ENCODE measurements at regions not wholly inside any gene's neighbourhood (a gene's known extent, or its start where the extent isn't known, plus 50 kb on each side); places are given as distances from the start of the nearest gene placed in this dataset.

- POLR2A ChIA-PET: no interaction called here
- FAIRE-seq: no peak
- Histone ChIP-seq H3K36me3 (ENCODE audit: control insufficient read depth in 2 of 2, insufficient read depth in 2 of 2, low read length in 1 of 2) (no peaks in the 10 kb centered on the region), H2AFZ (ENCODE audit: control insufficient read depth, low read depth, low read length) (no peak overlapping the region), H3K4me3 (no peak overlapping the region), H3K4me1 (ENCODE audit: control insufficient read depth, insufficient read depth, low read length) (no peaks in the 10 kb centered on the region), H3K27ac (ENCODE audit: control insufficient read depth, insufficient read depth) (no peak overlapping the region), H3K4me2 (ENCODE audit: control insufficient read depth, insufficient read depth) (no peak overlapping the region), H3K27me3 (replicated peaks in 1 of 2; ENCODE audit: control insufficient read depth in 2 of 2, insufficient read depth in 2 of 2, low read length in 1 of 2) (no peaks in the 10 kb centered on the region), H4K20me1 (ENCODE audit: control insufficient read depth, insufficient read depth) (no peaks in the 10 kb centered on the region), H3K9me3 (replicated peaks; ENCODE audit: control insufficient read depth, insufficient read depth, low read length) (no peaks in the 10 kb centered on the region), H3K9ac (ENCODE audit: control insufficient read depth, insufficient read depth, low read length) (no peak overlapping the region), H3K79me2 (ENCODE audit: control insufficient read depth, insufficient read depth, low read length) (no peaks in the 10 kb centered on the region)
- 4% methylated on average over 1 of the region's 1 CpG for WGBS (ENCODE audit: insufficient coverage, insufficient replicate concordance, low lambda C conversion rate, missing lambda C conversion rate)
- intact Hi-C loops (cut with micrococcal nuclease; ENCODE audit: unreplicated experiment) (no loop called here), in situ Hi-C loops (cut with MboI) (no loop called here)
- DNase-seq (ENCODE audit: low read depth, low spot score): no peak
- BruUV-seq (replicated peaks): no TSS peak
- RAD21 ChIA-PET (ENCODE audit: unreplicated experiment): no interaction called here
- TF ChIP-seq GABPA (IDR thresholded peaks at IDR 0.05; ENCODE audit: low read depth) (no peak), TBL1XR1 (IDR thresholded peaks at IDR 0.05; ENCODE audit: low read depth, low read length) (no peak), SREBF1 (IDR thresholded peaks at IDR 0.05; ENCODE audit: low read length) (no peak), HCFC1 (IDR thresholded peaks at IDR 0.05; ENCODE audit: low read length) (no peak), CBFB (IDR thresholded peaks at IDR 0.05; ENCODE audit: low read depth) (no peak), NR2C2 (IDR thresholded peaks at IDR 0.05; ENCODE audit: borderline replicate concordance, control insufficient read depth, insufficient read length, low read depth) (no peak), NKRF (conservative IDR thresholded peaks at IDR 0.05) (no peak), RUNX3 (IDR thresholded peaks at IDR 0.05; ENCODE audit: low read length) (no peak), SUZ12 (IDR thresholded peaks at IDR 0.05; ENCODE audit: unreplicated experiment) (no peak), ZNF24 (IDR thresholded peaks at IDR 0.05) (no peak), MEF2B (IDR thresholded peaks at IDR 0.05; ENCODE audit: partially characterized antibody, poor library complexity, severe bottlenecking) (no peak), CREB1 (IDR thresholded peaks at IDR 0.05; ENCODE audit: low read depth) (no peak), PAX5 (IDR thresholded peaks at IDR 0.05; ENCODE audit: borderline replicate concordance, low read depth, low read length) (no peak), IRF3 (IDR thresholded peaks at IDR 0.05) (no peak), E4F1 (IDR thresholded peaks at IDR 0.05; ENCODE audit: borderline replicate concordance, partially characterized antibody) (no peak)
- no peak for ATAC-seq
- SMC1A ChIA-PET (ENCODE audit: uncharacterized antibody, unreplicated experiment): no interaction called here
- CTCF ChIA-PET: no interaction called here
These were observed 1080.8 kb upstream of the PIK3C3 start for GRCh38 chr18:40874233-40874632.

All from GM12878 (cell line).